ENCODE measurements at regions not wholly inside any gene's neighbourhood (a gene's known extent, or its start where the extent isn't known, plus 50 kb on each side); places are given as distances from the start of the nearest gene placed in this dataset.

DNA sequence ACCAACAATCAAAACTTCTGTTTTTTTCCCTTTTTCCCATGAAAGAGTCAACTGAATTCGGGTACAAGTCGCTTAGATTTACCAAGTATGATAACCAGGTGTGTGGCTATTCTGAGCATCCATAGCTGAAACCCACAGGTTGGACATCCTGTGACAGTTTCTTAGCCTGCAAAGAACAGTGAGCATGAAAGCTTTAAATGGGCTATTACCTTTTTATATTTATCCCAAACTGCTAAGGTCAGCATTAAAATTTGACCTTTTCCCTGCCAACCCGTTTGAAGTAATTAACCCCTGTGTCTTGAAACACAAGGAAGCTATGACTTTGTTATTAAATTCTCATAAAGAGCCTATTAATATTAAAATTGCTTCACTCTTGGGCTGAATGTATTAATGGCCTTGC, 1065.0 kb upstream of the RBFOX1 start:
- intact Hi-C loops (cut with DNase I; ENCODE audit: low total_unique reads), result no loop called here
- TF ChIP-seq POLR2AphosphoS5 (IDR thresholded peaks at IDR 0.05) (no peak), POLR2A (IDR thresholded peaks at IDR 0.05) (no peak)
- TF ChIP-seq, protein P1, sequence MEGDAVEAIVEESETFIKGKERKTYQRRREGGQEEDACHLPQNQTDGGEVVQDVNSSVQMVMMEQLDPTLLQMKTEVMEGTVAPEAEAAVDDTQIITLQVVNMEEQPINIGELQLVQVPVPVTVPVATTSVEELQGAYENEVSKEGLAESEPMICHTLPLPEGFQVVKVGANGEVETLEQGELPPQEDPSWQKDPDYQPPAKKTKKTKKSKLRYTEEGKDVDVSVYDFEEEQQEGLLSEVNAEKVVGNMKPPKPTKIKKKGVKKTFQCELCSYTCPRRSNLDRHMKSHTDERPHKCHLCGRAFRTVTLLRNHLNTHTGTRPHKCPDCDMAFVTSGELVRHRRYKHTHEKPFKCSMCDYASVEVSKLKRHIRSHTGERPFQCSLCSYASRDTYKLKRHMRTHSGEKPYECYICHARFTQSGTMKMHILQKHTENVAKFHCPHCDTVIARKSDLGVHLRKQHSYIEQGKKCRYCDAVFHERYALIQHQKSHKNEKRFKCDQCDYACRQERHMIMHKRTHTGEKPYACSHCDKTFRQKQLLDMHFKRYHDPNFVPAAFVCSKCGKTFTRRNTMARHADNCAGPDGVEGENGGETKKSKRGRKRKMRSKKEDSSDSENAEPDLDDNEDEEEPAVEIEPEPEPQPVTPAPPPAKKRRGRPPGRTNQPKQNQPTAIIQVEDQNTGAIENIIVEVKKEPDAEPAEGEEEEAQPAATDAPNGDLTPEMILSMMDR (IDR thresholded peaks at IDR 0.05 in 8 of 11, conservative IDR thresholded peaks at IDR 0.05 in 3 of 11), result no peak
- H3K4me1 ChIP-seq, result no peaks in the 10 kb centered on the region
- no peaks in the 10 kb centered on the region for H3K36me3 ChIP-seq
- H3K27ac ChIP-seq, result no peak overlapping the region
- no peak for DNase-seq
- peaks cover 0 to 12% (median 4%) of the 10 kb centered on the region in 8 donors for H3K9me3 ChIP-seq
- H3K27me3 ChIP-seq (replicated peaks in 1 of 7), result no peaks in the 10 kb centered on the region
- H3K4me3 ChIP-seq, result no peak overlapping the region
- 56 to 66% (median 59%) methylated on average over 3 of the region's 3 CpGs for WGBS, 5 donors

DNA sequence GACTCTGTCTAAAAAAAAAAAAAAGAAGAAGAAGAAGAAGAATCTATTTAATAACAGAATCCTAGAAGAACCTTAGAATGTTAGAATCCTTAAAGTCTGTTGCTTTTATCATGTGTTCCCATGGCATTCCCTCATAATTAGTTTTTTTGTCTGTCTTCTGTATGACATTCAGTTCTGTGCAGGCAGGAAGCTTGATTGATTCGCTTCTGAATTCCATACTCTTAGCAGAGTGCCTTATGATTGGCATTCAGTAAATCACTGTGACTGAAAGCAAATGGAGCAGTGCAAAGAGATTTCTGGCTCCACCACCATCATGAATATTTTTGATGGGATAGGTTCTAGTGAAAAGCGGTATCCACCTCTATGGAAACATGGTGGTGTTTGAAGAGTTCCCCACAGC, 1065.9 kb upstream of the RBFOX1 start:
- TF ChIP-seq POLR2A (IDR thresholded peaks at IDR 0.05) (no peak), POLR2AphosphoS5 (IDR thresholded peaks at IDR 0.05) (no peak)
- TF ChIP-seq, protein P1 (IDR thresholded peaks at IDR 0.05 in 8 of 11, conservative IDR thresholded peaks at IDR 0.05 in 3 of 11), result no peak
- intact Hi-C loops (cut with DNase I; ENCODE audit: low total_unique reads), result no loop called here
- no peaks in the 10 kb centered on the region for H3K36me3 ChIP-seq
- H3K4me1 ChIP-seq, result no peaks in the 10 kb centered on the region
- no peaks in the 10 kb centered on the region for H3K27me3 ChIP-seq (replicated peaks in 1 of 7)
- peaks cover 0 to 18% (median 5%) of the 10 kb centered on the region in 8 donors for H3K9me3 ChIP-seq
- DNase-seq, result no peak
- 77 to 87% (median 81%) methylated on average over 2 of the region's 2 CpGs for WGBS, 5 donors
- H3K27ac ChIP-seq, result no peak overlapping the region
- H3K4me3 ChIP-seq, result no peak overlapping the region

DNA sequence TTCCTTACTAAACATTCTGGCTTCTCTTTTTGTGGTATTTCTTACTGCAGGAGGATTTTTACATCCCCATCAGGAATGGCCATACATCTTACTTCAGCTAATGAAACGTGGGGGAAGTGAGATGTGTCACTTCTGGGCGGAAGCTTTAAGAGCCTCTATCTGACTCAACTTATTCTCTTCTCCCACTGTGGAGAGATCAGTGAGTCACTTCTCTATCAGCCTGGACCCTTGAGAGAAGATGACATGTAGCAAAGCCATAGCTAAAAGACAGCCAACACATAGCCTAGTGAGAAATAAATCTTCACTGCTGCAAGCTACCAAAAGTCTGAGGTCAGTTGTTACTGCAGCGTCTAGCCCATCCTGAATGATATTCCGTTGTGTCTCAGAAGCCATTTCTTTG, 1066.7 kb upstream of the RBFOX1 start:
- WGBS, 5 donors, result 70 to 83% (median 78%) methylated on average over 4 of the region's 4 CpGs
- intact Hi-C loops (cut with DNase I; ENCODE audit: low total_unique reads), result no loop called here
- H3K27ac ChIP-seq, result no peak overlapping the region
- no peak for DNase-seq
- no peaks in the 10 kb centered on the region for H3K27me3 ChIP-seq (replicated peaks in 1 of 7)
- H3K36me3 ChIP-seq, result no peaks in the 10 kb centered on the region
- H3K9me3 ChIP-seq, result peaks cover 0 to 24% (median 5%) of the 10 kb centered on the region in 8 donors
- H3K4me1 ChIP-seq, result no peaks in the 10 kb centered on the region
- TF ChIP-seq POLR2AphosphoS5 (IDR thresholded peaks at IDR 0.05), result no peak
- TF ChIP-seq, protein P1 (IDR thresholded peaks at IDR 0.05 in 8 of 11, conservative IDR thresholded peaks at IDR 0.05 in 3 of 11), result no peak
- no peak for TF ChIP-seq POLR2A (IDR thresholded peaks at IDR 0.05)
- no peak overlapping the region for H3K4me3 ChIP-seq

DNA sequence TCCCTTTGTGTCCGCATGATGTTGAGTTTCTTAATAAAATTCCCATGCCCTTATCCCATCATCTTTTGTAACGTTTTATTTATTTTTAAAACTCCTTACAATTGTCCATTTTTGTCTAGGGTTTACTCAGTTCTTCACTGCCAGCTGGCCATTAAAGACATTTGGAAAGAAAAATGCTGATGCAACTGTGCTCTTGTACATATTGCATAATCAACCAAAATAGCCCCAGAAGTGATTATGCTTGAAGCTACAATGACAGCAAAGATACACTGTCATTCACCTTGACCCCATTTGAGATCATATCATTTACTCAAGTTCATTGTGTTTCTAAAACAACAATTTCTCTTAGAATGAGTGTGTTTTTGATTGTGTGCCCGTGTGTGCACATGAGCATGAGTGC, 1074.6 kb upstream of the RBFOX1 start:
- TF ChIP-seq POLR2A (IDR thresholded peaks at IDR 0.05), result no peak
- TF ChIP-seq, protein P1 (IDR thresholded peaks at IDR 0.05 in 8 of 11, conservative IDR thresholded peaks at IDR 0.05 in 3 of 11), result no peak
- TF ChIP-seq POLR2AphosphoS5 (IDR thresholded peaks at IDR 0.05), result no peak
- peaks cover 0 to 41% (median 10%) of the 10 kb centered on the region in 8 donors for H3K9me3 ChIP-seq
- no peaks in the 10 kb centered on the region for H3K36me3 ChIP-seq
- 76 to 89% (median 79%) methylated on average over 3 of the region's 3 CpGs for WGBS, 5 donors
- H3K27ac ChIP-seq, result no peak overlapping the region
- H3K4me1 ChIP-seq, result no peaks in the 10 kb centered on the region
- DNase-seq, result no peak
- intact Hi-C loops (cut with DNase I; ENCODE audit: low total_unique reads), result no loop called here
- H3K4me3 ChIP-seq, result no peak overlapping the region
- H3K27me3 ChIP-seq (replicated peaks in 1 of 7), result no peaks in the 10 kb centered on the region
